ENCODE measurements at regions not wholly inside any gene's neighbourhood (a gene's known extent, or its start where the extent isn't known, plus 50 kb on each side); places are given as distances from the start of the nearest gene placed in this dataset.

- TF ChIP-seq CTCF (IDR thresholded peaks at IDR 0.05; ENCODE audit: low read length) (no peak), EZH2 (optimal IDR thresholded peaks at IDR 0.05; ENCODE audit: low read depth, low read length) (no peak)
These were observed 222.5 kb downstream of the NR2F2 start for GRCh38 chr15:96553006-96553405.

Measured in MM.1S (cell line).